NCI-H460 (cell line): ENCODE measurements at regions not wholly inside any gene's neighbourhood (a gene's known extent, or its start where the extent isn't known, plus 50 kb on each side); places are given as distances from the start of the nearest gene placed in this dataset.
"Not testable (repeated sequence)": the region's sequence is repeated elsewhere in the genome, so short reads cannot be mapped to it uniquely, and the experiment has no call there.

Experiments used
- DNase-seq: peaks from one replicate; pipeline ENCODE4 v3.0.0-alpha.2; 2016; ENCODE audit warnings: low read depth; ENCODE audit errors: extremely low read depth

DNA sequence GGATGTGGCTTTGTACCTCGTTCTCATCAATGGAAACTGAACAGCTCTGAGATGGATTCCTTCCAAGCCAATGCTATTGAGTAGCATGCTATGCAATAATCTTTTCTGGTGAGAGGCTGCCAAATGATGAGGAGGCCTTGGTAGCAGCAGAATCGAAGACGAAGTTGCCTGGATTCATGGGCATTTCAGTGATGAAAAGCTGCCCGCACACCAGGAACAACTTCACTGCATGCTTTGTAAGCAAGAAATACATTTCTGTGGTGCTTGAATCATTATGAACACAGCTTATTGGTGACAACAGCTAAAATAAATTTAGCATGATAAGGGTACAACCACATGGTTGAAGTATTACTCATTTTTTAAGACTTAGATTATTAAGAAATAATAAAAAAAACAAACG, 246.8 kb upstream of the ROBO1 start:
- DNase-seq = no peak

DNA sequence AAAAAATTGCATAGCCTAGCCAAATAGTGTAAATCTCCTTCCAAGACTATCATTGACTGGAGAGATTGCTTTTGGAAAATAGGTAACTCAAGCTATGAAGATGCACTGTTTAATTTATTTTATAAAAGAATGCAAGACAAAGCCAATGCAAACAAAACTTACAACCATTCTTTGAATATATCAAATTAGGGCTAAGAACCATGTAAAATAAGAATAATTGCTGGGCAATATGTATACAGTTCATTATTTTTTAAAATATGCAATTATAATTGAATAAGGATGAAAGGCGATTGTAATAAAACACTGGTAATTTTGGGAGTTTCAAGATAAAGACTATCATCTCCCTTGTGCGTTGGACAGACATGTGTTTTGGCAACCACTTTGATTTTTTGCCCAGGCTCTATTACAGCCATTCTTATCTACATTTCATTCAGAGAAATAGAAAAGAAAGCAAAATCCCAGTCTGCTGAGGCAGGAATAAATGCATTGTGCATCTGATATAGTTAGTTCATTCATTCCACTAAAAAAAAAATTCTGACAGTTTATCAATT, 242.3 kb upstream of the ROBO1 start:
- no peak for DNase-seq

DNA sequence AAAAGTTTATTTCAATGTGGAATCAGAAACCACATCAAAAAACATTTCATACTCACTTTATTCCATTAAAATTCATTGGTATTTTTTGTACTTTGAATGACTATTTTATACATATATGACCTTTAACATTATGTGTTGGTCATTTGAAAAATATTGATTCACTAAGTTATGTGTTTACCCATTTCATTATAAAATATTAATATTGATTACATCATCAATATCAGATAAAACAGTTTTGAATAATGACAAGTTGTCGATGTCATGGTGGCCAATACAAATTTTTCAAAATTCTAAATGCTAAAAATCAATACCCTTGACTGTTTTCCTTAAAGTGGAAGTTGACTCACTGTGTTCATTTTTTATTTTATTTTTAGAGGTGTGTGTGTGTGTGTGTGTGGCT, 239.7 kb upstream of the ROBO1 start:
- DNase-seq = no peak

DNA sequence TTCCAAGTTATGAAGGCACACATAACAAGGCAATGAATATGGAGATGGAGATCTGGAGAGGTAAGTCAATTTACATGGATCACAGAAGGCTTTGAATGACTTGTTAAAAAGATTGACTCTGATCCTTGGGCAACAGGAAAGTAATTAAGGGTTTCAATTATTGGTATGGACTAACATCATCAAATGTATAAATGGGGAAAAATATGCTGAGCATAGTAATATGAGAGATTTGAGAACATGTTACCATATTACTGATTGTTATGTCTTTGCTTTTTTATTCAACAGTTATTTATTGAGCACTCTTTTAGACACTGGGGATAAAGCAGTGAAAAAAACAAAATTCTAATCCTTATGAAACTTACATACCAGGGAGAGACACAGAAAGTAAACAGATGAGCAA, 238.5 kb upstream of the ROBO1 start:
- DNase-seq = no peak

DNA sequence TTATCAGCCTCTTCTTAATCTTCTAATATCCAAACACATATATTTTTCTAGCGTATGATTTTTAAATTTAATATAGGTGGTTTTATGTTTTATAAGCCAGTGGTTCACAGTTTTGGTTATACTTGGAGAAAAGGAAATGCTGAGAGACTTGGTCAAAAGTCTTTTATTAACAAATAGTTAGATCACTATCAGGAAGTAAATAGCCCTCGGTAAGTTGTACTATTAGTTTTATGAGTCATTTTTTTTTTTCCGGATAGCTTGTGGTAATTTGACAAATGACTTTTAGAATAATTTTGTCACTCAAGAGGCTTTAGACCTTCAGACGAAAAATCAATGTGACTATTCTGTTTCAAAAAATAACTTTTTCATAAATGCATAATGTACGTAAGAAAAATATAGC, 232.2 kb upstream of the ROBO1 start:
- DNase-seq = no peak

DNA sequence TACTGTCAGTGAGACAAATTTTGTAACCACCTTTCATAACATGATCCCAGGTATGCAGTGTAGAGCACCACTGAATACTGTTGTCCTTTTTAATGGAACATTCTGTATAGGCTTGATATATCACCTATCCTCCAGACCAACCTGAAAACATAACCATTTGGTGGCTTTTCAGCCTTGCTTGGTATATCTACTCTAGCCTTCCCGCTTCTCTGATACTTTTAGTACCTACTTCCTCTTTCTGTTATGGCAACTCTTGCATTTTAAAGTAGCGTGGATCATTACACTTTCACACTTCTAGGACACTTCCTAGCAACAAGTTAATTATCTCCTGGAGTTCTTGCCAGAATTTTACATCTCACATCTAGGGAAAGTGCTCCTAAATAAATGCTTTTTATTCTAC, 226.6 kb upstream of the ROBO1 start:
- DNase-seq = no peak

DNA sequence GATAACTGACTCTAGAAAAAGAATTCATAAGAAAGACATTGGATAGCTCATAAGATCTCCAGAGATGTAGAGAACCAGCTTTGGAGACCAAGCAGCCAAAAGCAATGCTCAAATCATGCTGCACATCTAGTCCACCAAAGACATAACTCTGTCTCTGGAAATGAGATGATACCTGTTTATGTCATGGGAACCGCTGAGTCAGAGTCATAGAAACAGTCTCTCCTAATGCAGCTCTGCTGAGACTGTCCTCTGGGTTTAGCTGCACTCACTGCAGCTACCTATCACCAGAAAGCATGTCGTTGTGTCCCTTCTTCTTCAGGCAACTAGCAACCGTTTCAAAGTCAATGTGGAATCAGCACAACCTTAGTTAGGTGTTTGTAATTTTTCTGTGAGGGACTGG, 218.5 kb upstream of the ROBO1 start:
- no peak for DNase-seq

DNA sequence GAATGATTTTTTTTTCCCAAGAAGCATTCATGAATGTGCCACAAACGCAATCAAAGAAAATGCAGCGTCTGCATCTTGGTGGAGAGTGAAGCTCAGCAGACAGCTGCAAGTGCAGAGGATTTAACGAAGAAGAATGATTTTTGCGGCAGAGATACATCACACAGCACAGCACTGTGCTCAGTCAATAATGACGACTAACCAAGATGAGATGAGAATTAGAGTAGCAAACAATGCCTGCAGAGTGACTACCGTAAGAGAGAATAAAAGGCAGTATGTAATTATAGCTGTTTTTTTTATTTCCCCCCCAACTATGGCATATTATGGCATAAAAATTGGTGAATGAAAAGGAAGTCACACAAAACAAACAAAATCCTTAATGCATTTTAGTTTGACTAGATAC, 218.0 kb upstream of the ROBO1 start:
- no peak for DNase-seq

DNA sequence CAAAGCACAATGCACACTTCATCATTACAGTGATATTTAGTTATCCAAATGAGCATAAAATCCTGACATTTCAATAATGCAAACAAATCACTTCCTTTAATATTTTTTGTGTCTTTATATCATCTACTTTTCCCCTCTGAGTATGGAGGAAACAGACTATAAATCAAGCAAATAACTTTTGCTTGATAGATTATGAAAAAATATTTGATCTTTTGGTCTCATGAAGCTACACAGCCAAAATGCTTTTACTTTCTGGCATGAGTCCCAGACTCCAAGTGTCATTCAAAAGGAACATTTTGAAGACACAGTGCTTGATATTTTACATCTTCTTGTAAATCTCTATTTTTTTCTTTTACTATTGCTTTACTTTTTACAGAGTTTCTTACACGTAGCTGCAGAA, 215.3 kb upstream of the ROBO1 start:
- no peak for DNase-seq

DNA sequence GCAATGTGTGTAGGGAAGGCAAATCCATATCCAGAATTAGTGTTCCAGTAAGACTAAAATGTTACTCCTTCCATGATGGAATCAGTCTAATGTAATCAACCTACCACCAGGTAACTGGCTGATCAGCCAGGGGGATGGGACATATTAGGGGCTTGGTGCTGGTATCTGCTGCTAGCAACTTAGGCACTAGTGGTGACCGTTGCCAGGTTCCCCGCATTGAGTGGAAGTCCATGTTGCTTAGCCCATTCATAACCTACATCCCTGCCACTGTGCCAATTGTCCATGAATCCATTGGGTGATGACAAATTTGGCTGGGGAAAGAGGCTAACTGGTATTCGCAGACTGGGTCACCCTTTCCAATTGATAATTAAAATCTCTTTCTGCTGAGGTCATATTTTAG, 212.2 kb upstream of the ROBO1 start:
- DNase-seq = no peak

DNA sequence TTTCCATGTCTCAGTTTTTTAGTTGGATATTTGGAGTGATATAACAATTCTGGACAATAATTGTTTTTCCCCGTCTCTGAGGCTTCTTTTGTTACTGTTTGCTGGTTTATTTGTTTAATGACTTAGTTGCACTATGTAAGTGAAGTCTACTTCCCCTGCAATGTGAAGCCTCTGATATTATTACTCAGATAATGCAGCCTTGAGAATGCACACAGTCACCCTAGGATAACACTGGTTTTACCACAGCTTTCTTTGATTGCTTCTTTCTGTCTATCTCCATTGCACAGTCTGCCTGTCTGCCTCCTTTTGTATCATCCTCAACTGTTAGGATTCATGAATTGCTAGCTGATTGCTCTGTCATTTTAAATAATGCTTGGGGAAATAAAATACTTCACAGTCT, 208.7 kb upstream of the ROBO1 start:
- peak; percentile 17 for DNase-seq

DNA sequence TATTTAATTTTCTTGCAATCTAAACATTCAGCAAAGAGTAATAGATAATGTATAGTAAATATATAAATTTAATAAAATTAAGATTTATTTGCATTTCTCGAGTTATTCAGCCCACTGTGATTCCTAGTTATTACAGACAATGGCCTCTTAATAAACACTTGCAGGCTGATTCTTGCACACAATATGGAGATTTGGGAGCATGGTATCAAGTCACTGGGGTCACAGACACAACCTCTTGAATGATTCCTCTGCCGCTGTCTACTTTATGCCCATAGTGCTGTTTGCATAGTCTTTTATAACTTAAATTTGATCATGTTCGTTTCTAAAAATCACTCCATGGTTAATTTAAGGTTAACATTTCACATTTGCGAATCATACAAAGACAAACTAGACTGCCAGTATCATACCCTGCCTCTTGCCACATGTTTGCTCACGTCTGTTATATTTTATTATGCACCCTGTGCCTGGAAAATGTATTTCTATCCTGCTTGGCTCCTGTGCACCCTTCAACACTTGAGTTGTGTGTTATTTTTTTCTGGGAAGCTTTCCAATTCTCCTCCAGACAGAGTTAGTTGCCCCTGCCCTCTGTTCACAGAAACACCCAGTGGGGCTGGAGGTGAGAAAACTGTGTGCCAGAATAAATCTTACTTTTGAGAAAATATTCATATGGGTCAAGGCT, 206.3 kb upstream of the ROBO1 start:
- DNase-seq = no peak

DNA sequence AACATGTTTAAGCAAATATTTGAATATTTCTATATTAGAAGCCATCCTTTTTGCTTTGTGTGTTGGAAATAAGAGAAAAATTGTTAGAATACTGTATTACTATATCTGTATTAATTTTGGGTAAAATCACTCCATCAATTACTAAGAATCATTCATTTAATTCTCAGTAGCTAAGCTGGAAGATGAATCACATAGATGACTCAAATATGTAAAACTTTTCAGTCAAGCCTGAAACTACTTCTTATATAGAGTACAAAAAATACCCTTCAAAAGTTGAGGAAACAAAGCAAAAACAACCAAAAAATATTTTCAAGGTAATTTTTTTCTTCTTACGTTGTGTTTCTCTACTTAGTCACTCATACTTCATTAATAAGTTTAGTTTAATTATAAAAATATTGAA, 205.7 kb upstream of the ROBO1 start:
- DNase-seq = no peak

DNA sequence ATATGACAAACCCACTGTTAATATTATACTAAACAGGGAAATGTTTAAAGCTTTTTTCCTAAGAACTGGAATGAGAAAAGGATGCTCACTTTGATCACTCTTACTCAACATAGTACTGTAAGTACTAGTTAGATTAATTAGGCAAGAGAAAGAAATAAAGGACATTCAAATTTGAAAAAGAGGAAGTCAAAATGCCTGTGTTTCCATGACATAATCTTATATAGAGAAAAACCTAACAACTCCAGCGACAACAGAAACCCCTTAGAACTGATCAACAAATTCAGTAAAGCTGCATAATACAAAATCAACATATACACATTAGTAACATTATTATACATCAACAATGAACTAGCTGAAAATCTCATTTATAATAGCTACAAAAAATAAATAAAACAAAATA, 200.6 kb upstream of the ROBO1 start:
- DNase-seq = no peak

DNA sequence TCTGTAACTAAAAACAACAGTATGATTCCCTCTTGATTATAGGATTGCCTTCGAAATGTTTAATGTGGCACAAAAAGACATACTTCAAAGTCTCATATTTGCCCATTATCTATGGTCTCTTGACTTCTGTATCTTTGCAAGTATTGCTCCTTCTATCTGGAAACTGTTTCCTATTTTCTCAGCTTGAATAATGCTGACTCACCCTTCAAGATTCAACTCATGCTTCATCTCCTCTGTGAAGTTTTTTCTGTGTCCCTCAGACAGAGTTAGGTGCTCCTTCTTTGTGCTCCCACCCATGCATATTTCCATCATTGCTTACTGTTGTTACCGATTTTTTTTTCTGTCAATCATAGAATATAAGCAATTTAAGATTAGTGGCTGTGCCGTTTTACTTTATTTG, 192.8 kb upstream of the ROBO1 start:
- DNase-seq = no peak

DNA sequence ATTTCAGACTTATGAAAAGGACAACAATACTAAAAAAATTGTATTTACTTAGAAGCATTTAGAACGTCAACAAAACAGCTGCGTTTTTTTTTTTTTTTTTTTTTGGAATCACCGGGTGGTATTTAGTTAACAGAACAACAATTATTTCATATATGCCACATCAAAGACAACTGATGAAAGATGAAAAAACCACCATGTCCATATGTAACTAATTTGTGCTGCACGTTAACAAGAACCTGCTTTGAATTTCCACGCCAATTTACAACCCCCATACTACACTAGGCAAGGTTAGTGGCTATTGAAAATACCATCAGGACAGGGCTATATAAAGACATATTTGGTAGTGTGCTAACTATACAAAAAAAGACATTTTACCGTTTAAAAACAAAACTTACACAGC, 189.3 kb upstream of the ROBO1 start:
- no peak for DNase-seq

DNA sequence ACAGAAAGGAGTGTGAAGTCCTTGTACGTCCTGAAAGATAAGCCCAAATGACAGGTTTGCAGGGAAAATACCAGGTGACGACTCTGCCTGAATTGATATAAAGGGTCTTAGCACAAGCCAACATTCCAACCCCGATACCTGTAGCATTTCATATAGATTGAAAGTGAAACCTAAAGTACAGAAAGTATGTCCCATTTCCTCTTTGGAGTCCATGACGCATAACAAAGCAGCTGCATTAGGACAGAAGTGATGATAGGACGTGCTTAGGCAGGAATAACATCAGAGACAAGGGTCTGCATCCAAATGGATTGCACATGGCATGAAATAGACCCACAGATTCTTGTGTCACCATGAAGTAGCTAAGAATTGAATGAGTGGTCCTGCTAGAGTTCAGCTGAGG, 187.0 kb upstream of the ROBO1 start:
- DNase-seq = no peak

DNA sequence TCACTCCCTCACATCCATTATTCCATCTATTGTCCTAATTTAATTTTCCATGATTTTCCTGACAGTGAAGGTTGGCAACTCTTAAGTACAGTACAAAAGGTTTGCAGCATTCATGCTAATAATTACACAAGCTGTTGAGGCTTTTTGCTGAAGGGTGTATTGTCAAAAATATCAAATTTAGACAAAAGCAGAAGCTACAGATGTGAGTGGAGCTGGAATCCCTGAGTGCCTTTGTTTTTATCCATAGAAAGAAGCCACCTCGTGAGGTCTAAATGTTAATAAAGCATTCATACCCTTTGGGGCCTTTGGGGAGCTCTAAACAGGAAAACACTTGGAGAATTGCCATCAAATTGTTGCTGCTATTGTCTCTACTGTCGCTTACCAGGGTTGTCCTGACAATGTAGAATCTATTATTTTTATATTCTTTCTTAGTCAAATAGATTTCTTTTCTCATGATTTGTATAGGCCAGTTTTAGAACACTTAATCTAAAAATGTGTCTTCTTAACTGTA, 185.8 kb upstream of the ROBO1 start:
- DNase-seq = no peak

DNA sequence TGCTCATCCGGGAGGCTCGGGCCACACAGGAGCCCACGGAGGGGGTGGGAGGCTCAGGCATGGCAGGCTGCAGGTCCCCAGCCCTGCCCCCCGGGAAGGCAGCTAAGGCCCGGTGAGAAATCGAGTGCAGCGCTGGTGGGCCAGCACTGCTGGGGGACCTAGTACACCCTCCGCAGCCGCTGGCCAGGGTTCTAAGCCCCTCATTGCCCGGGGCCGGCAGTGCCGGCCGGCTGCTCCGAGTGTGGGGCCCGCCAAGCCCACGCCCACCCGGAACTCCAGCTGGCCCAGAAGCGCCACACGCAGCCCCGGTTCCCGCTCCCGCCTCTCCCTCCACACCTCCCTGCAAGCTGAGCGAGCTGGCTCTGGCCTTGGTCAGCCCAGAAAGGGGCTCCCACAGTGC, 183.6 kb upstream of the ROBO1 start:
- not testable (repeated sequence) for DNase-seq

DNA sequence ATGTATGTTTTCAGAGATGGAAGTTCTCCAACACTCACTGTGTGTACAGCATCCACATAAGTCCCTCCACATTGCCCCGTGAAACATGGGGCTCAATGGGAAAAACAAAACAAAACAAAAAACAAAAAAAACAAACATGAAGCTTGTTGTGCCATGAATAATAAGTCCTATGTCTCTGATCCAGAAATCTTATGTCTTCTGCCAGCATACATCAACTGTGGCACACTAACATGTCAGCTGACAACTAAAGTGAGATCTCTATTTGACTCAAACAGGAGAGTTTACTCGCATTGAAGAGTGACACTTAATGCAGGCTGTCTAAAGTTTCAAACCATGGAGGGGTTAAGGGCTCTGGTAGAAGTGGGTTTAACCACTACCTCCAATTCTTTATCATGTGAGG, 180.2 kb upstream of the ROBO1 start:
- DNase-seq = no peak

DNA sequence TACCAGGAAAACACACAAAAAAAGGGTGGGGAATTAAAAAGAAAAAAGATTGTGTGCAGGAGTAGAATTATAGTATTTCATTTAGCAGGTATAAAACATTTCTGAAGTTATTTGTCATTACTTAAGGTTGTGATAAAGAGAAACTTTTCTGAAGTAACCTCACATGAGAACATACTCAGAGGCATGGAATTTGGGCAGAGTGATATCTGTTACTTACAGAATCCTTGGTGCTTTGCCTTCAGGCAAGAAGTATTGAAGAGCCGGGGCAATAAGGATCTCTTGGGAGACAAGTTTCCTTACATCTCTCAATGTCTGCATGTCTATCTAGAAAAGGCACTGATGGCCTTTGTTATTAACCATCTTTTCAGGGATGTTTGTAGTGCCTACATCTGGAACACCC, 179.7 kb upstream of the ROBO1 start:
- no peak for DNase-seq

DNA sequence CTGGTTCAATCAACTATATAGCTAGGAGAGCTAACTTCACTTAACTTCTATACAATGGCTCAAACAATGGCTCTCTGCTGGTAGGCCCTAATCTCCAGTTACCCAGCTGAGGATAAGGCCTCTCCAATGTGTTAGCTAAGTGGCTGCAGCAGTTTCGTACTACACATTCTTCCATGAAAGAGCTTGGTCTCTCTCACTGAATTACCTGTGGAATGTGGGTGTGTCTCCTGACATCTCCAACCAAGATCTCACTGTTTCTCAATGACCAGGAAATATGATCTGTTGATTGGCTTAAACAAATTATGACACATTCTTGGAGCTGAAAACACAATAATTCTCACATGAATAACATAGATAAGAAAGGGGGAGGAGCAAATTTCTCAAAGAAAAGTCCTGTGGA, 169.8 kb upstream of the ROBO1 start:
- DNase-seq = no peak

DNA sequence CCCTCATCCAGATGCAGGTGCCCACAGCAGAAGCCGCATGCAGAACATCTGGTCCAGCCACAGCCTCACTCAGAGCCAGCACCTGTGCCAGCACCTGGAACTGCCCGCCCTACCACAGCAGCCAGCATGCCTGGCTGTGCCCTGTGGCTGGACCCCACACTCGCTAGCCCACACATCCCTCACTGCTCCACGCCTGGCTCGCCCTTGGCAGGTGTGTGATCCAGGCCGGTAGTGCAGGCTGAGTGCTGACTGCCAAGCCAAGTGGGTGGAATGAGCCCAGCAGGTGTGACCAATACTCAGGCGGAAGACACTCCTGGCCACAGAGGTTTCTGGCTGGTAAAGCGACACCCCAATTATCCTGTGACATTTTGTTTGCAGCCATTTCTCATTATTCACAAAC, 162.4 kb upstream of the ROBO1 start:
- DNase-seq = no peak
